GM12878 (cell line): ENCODE measurements at regions not wholly inside any gene's neighbourhood (a gene's known extent, or its start where the extent isn't known, plus 50 kb on each side); places are given as distances from the start of the nearest gene placed in this dataset.

Experiments
- ATAC-seq: fragments of 200-7000 bp; cut with Tn5 transposase; 3 replicates; pipeline ENCODE4 v1.9.1; 2020; ENCODE audit warnings: mild to moderate bottlenecking, moderate library complexity
- BruUV-seq: library from RNA; stranded (reverse); fragments of 400-500 nt; replicated peaks from 2 replicates; lab custom pipeline; 2021; lab: Mats Ljungman, UMichigan
- CTCF ChIA-PET: fragments of 300-600 bp; sonication (Branson Sonifier 250); formaldehyde crosslinking; extraction: SDS; loops from one replicate; lab custom pipeline; 2021; ENCODE audit warnings: inconsistent platforms; lab: Yijun Ruan, JAX
- POLR2A ChIA-PET: fragments of 350-600 bp; formaldehyde crosslinking; extraction: SDS; loops from one replicate; lab custom pipeline; 2021; ENCODE audit warnings: inconsistent platforms; lab: Charles Lee
- RAD21 ChIA-PET: fragments of 300-600 bp; sonication (Branson Sonifier 250); formaldehyde crosslinking; loops from one replicate; lab custom pipeline; 2023; ENCODE audit warnings: antibody characterized with exemption; ENCODE audit not compliant: unreplicated experiment; lab: Charles Lee
- SMC1A ChIA-PET: fragments of 300-600 bp; sonication (Branson Sonifier 250); formaldehyde crosslinking; loops from one replicate; lab custom pipeline; 2023; ENCODE audit not compliant: unreplicated experiment, uncharacterized antibody; lab: Charles Lee
- DNase-seq: peaks from one replicate; pipeline ENCODE4 v3.0.0-alpha.2; 2011; ENCODE audit warnings: low read depth, low spot score
- FAIRE-seq: peaks from 3 replicates; lab custom pipeline; 2011; peaks lifted over from hg19 to GRCh38; lab: Jason Lieb, UNC
- H2AFZ ChIP-seq: 2 replicates; pipeline ENCODE4 v1.6.0; 2011; ENCODE audit warnings: low read depth, low read length, control low read depth; ENCODE audit not compliant: control insufficient read depth
- H3K27ac ChIP-seq: 2 replicates; pipeline ENCODE4 v1.5.1; 2011; ENCODE audit warnings: control low read depth; ENCODE audit not compliant: control insufficient read depth, insufficient read depth
- H3K27me3 ChIP-seq, 2 experiments: replicated peaks in 1 of 2; 2 replicates each; pipeline versions ENCODE4 v1.6.0 to v1.6.1; 2011; ENCODE audit warnings: low read length in 1 of 2; ENCODE audit not compliant: control insufficient read depth in 2 of 2, insufficient read depth in 2 of 2
- H3K36me3 ChIP-seq, 2 experiments: 2 replicates each; pipeline ENCODE4 v1.5.1; 2011; ENCODE audit warnings: low read length in 1 of 2; ENCODE audit not compliant: control insufficient read depth in 2 of 2, insufficient read depth in 2 of 2
- H3K4me1 ChIP-seq: 2 replicates; pipeline ENCODE4 v1.6.1; 2011; ENCODE audit warnings: mild to moderate bottlenecking, low read length, moderate library complexity, mixed read lengths; ENCODE audit not compliant: control insufficient read depth, insufficient read depth
- H3K4me2 ChIP-seq: 2 replicates; pipeline ENCODE4 v1.6.0; 2011; ENCODE audit warnings: control low read depth; ENCODE audit not compliant: control insufficient read depth, insufficient read depth
- H3K4me3 ChIP-seq: fragments of 200-600 bp; sonication (generic); 2 replicates; pipeline ENCODE4 v1.5.1; 2016
- H3K79me2 ChIP-seq: 2 replicates; pipeline ENCODE4 v1.6.0; 2011; ENCODE audit warnings: low read length; ENCODE audit not compliant: control insufficient read depth, insufficient read depth
- H3K9ac ChIP-seq: 2 replicates; pipeline ENCODE4 v1.8.0; 2011; ENCODE audit warnings: low read length, control low read depth, mixed read lengths; ENCODE audit not compliant: control insufficient read depth, insufficient read depth
- H3K9me3 ChIP-seq: replicated peaks from 3 replicates; pipeline ENCODE4 v1.5.1; 2011; ENCODE audit warnings: mild to moderate bottlenecking, low read length; ENCODE audit not compliant: control insufficient read depth, insufficient read depth
- H4K20me1 ChIP-seq: 2 replicates; pipeline ENCODE4 v1.6.0; 2011; ENCODE audit not compliant: control insufficient read depth, insufficient read depth
- CBX3 ChIP-seq: fragments of 200-600 bp; sonication (generic); IDR thresholded peaks from 2 replicates; pipeline ENCODE4 v1.6.1; 2016; ENCODE audit warnings: low read depth, borderline replicate concordance
- CHD2 ChIP-seq: IDR thresholded peaks from 2 replicates; pipeline ENCODE4 v1.6.1; 2011; ENCODE audit warnings: low read depth, low read length, improper control_type of control experiment, borderline replicate concordance
- IKZF2 ChIP-seq, 2 experiments: fragments of 450-650 bp; IDR thresholded peaks; 2 replicates each; pipeline ENCODE4 v1.6.1; 2017; ENCODE audit warnings: mild to moderate bottlenecking in 2 of 2, moderate library complexity in 2 of 2
- SMAD1 ChIP-seq: fragments of 450-650 bp; IDR thresholded peaks from 2 replicates; pipeline ENCODE4 v1.6.1; 2018; ENCODE audit warnings: mild to moderate bottlenecking, low read depth; ENCODE audit not compliant: partially characterized antibody
- SRF ChIP-seq, 2 experiments: IDR thresholded peaks; 2 replicates each; pipeline ENCODE4 v1.6.1; 2011; ENCODE audit warnings: low read depth in 2 of 2, low read length in 2 of 2, mild to moderate bottlenecking in 1 of 2, moderate library complexity in 1 of 2
- YY1 ChIP-seq: IDR thresholded peaks from 2 replicates; pipeline ENCODE4 v1.6.1; 2011; ENCODE audit warnings: low read depth, mild to moderate bottlenecking, low read length
- WGBS: methylation state at CpG from one replicate; pipeline ENCODE4 v1.1.6; 2016; ENCODE audit warnings: low lambda C conversion rate; ENCODE audit not compliant: insufficient replicate concordance, insufficient coverage; ENCODE audit errors: missing lambda C conversion rate; 5-methylcytosine and 5-hydroxymethylcytosine counted together
- in situ Hi-C: fragments of 300-500 bp; cut with MboI; formaldehyde crosslinking; loops from 9 replicates; pipeline ENCODE4 v1.14.3; 2018; ENCODE audit warnings: mixed read lengths
- intact Hi-C: fragments of 100-400 bp; cut with micrococcal nuclease; formaldehyde crosslinking; loops from one replicate; pipeline ENCODE4 v1.14.2; 2022; ENCODE audit not compliant: unreplicated experiment
- TF ChIP-seq, protein P1 (sequence below): IDR thresholded peaks from 2 replicates; pipeline ENCODE4 v1.6.1; 2011; ENCODE audit warnings: borderline replicate concordance, low read depth, mild to moderate bottlenecking, moderate library complexity, mixed read lengths, low read length; ENCODE audit not compliant: insufficient read depth; ENCODE audit errors: extremely low read length

GRCh38 chr4:14831416-14831815, 170.9 kb upstream of the CPEB2 start (continued):
- TF ChIP-seq YY1 (no peak), CBX3 (no peak), SRF (IDR thresholded peaks at IDR 0.05; ENCODE audit: low read depth in 2 of 2, low read length in 2 of 2) (no peak)

- BruUV-seq = no TSS peak
- Histone ChIP-seq H3K27ac (no peak overlapping the region), H4K20me1 (no peaks in the 10 kb centered on the region), H3K9me3 (no peaks in the 10 kb centered on the region; the same call in 2 of the 3 replicates), H3K79me2 (no peaks in the 10 kb centered on the region), H3K36me3 (no peaks in the 10 kb centered on the region), H3K9ac (no peak overlapping the region), H3K27me3 (no peaks in the 10 kb centered on the region), H3K4me2 (no peak overlapping the region), H3K4me3 (no peak overlapping the region), H3K4me1 (no peaks in the 10 kb centered on the region), H2AFZ (no peak overlapping the region)
- no peak for DNase-seq
- WGBS = 53% methylated on average over 5 of the region's 5 CpGs
- intact Hi-C loops (no loop called here), in situ Hi-C loops (no loop called here)
- ChIA-PET CTCF (no interaction called here), POLR2A (no interaction called here), SMC1A (no interaction called here), RAD21 (interaction anchor here (0.6 kb wide), 1 partner anchor 56 kb away, joined by 3 read pairs; no protein-coding TSS in a partner anchor)
- FAIRE-seq = no peak
- ATAC-seq = no peak
- TF ChIP-seq SMAD1 (no peak), CHD2 (no peak), IKZF2 (IDR thresholded peaks at IDR 0.05) (no peak)
- TF ChIP-seq, protein P1, sequence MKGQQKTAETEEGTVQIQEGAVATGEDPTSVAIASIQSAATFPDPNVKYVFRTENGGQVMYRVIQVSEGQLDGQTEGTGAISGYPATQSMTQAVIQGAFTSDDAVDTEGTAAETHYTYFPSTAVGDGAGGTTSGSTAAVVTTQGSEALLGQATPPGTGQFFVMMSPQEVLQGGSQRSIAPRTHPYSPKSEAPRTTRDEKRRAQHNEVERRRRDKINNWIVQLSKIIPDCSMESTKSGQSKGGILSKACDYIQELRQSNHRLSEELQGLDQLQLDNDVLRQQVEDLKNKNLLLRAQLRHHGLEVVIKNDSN = no peak
These were observed 169.2 kb upstream of the CPEB2 start for GRCh38 chr4:14833053-14833452.
